H1 (cell line): ENCODE measurements at regions not wholly inside any gene's neighbourhood (a gene's known extent, or its start where the extent isn't known, plus 50 kb on each side); places are given as distances from the start of the nearest gene placed in this dataset.

Experiments
- CTCF ChIA-PET: fragments of 300-600 bp; sonication (Branson Sonifier 250); formaldehyde crosslinking; loops from one replicate; lab custom pipeline; 2021; ENCODE audit not compliant: partially characterized antibody; lab: Charles Lee
- POLR2A ChIA-PET: fragments of 300-600 bp; sonication (Branson Sonifier 250); formaldehyde crosslinking; loops from one replicate; lab custom pipeline; 2021; ENCODE audit warnings: inconsistent platforms; ENCODE audit not compliant: partially characterized antibody; lab: Charles Lee
- DNase-seq, 2 experiments: peaks; one replicate each; pipeline versions ENCODE4 v3.0.0 to v3.0.0-alpha.2; 2010 to 2022; ENCODE audit warnings: low spot score in 2 of 2, low read depth in 1 of 2, mixed read lengths in 1 of 2
- FAIRE-seq: peaks from 2 replicates; lab custom pipeline; 2011; peaks lifted over from hg19 to GRCh38; lab: Jason Lieb, UNC
- H2AFZ ChIP-seq: 2 replicates; pipeline ENCODE4 v1.8.1; 2012; ENCODE audit warnings: low read length, inconsistent platforms
- H2AK5ac ChIP-seq: 2 replicates; pipeline ENCODE4 v1.6.1; 2013; ENCODE audit warnings: low read depth, low read length
- H2BK120ac ChIP-seq: replicated peaks from 2 replicates; pipeline ENCODE3; 2013; ENCODE audit warnings: low read depth, low read length, inconsistent platforms
- H2BK12ac ChIP-seq: 2 replicates; pipeline ENCODE4 v1.6.1; 2013; ENCODE audit warnings: low read depth, low read length
- H2BK15ac ChIP-seq: 2 replicates; pipeline ENCODE4 v1.6.1; 2013; ENCODE audit warnings: low read length
- H2BK20ac ChIP-seq: 2 replicates; pipeline ENCODE4 v1.6.1; 2013; ENCODE audit warnings: low read length
- H2BK5ac ChIP-seq: 2 replicates; pipeline ENCODE4 v1.6.1; 2013; ENCODE audit warnings: low read depth, low read length
- H3K14ac ChIP-seq: 2 replicates; pipeline ENCODE4 v1.6.1; 2013; ENCODE audit warnings: inconsistent platforms; ENCODE audit not compliant: insufficient read length
- H3K18ac ChIP-seq: 2 replicates; pipeline ENCODE4 v1.6.1; 2013; ENCODE audit warnings: low read length; ENCODE audit errors: extremely low read depth
- H3K23ac ChIP-seq: 2 replicates; pipeline ENCODE4 v1.6.1; 2013; ENCODE audit warnings: inconsistent platforms; ENCODE audit not compliant: insufficient read length
- H3K23me2 ChIP-seq: 2 replicates; pipeline ENCODE4 v1.6.1; 2013; ENCODE audit warnings: low read depth, low read length
- H3K27ac ChIP-seq: 2 replicates; pipeline ENCODE4 v1.6.1; 2011; ENCODE audit warnings: low read depth, low read length, inconsistent platforms
- H3K27me3 ChIP-seq, 4 experiments: replicated peaks in 1 of 4; 1 replicate in 1 of 4; 2 replicates in 3 of 4; pipeline versions ENCODE4 v1.6.1 to v1.8.1; 2011 to 2013; ENCODE audit warnings: low read length in 3 of 4, mild to moderate bottlenecking in 3 of 4, inconsistent platforms in 2 of 4, mixed read lengths in 2 of 4, moderate library complexity in 1 of 4; ENCODE audit not compliant: control insufficient read depth in 3 of 4, insufficient read depth in 3 of 4; ENCODE audit errors: extremely low read depth in 1 of 4
- H3K36me3 ChIP-seq, 4 experiments: 2 replicates each; pipeline versions ENCODE4 v1.6.1 to v1.8.1; 2011 to 2013; ENCODE audit warnings: mild to moderate bottlenecking in 4 of 4, low read length in 3 of 4, moderate library complexity in 2 of 4, control low read depth in 1 of 4, inconsistent platforms in 1 of 4; ENCODE audit not compliant: insufficient read depth in 4 of 4, control insufficient read depth in 2 of 4
- H3K4ac ChIP-seq: replicated peaks from 2 replicates; pipeline ENCODE3; 2013; ENCODE audit warnings: low read length, low read depth, mixed read lengths, inconsistent platforms; ENCODE audit not compliant: insufficient read length
- H3K4me1 ChIP-seq, 4 experiments: replicated peaks in 1 of 4; 1 replicate in 1 of 4; 2 replicates in 3 of 4; pipeline versions ENCODE4 v1.6.1 to v1.8.1; 2011 to 2013; ENCODE audit warnings: low read length in 3 of 4, inconsistent platforms in 2 of 4, mixed read lengths in 1 of 4; ENCODE audit not compliant: insufficient read depth in 4 of 4, control insufficient read depth in 3 of 4
- H3K4me2 ChIP-seq, 2 experiments: 2 replicates each; pipeline versions ENCODE4 v1.6.1 to v1.8.1; 2011 to 2013; ENCODE audit warnings: low read depth in 2 of 2, low read length in 2 of 2, control low read depth in 1 of 2, inconsistent platforms in 1 of 2, mild to moderate bottlenecking in 1 of 2; ENCODE audit not compliant: insufficient read depth in 1 of 2
- H3K4me3 ChIP-seq, 4 experiments: fragments of 200-600, 300-600 bp in 1 of 4; sonication (generic), shearing (Covaris generic), sonication (Bioruptor Twin) in 1 of 4; 2 replicates each; pipeline versions ENCODE4 v1.5.1 to v1.8.1; 2011 to 2016; ENCODE audit warnings: low read length in 4 of 4, low read depth in 3 of 4, control low read depth in 2 of 4, inconsistent platforms in 2 of 4, mild to moderate bottlenecking in 2 of 4, mixed read lengths in 1 of 4, moderate library complexity in 1 of 4; ENCODE audit not compliant: insufficient read depth in 2 of 4; ENCODE audit errors: extremely low read depth in 1 of 4
- H3K56ac ChIP-seq: replicated peaks from 2 replicates; pipeline ENCODE3; 2013; ENCODE audit warnings: low read depth, mild to moderate bottlenecking, mixed read lengths, low read length, inconsistent platforms; ENCODE audit not compliant: insufficient read length
- H3K79me1 ChIP-seq: 2 replicates; pipeline ENCODE4 v1.6.1; 2013; ENCODE audit warnings: low read depth, low read length, control low read depth
- H3K79me2 ChIP-seq, 2 experiments: 2 replicates each; pipeline versions ENCODE4 v1.6.1 to v1.8.1; 2012 to 2013; ENCODE audit warnings: low read length in 2 of 2, mild to moderate bottlenecking in 2 of 2, inconsistent platforms in 1 of 2; ENCODE audit not compliant: insufficient read depth in 2 of 2, control insufficient read depth in 1 of 2
- H3K9ac ChIP-seq, 4 experiments: replicated peaks in 1 of 4; 1 replicate in 1 of 4; 2 replicates in 3 of 4; pipeline versions ENCODE4 v1.6.1 to v1.8.1; 2011 to 2013; ENCODE audit warnings: low read depth in 3 of 4, low read length in 3 of 4, control low read depth in 2 of 4, mild to moderate bottlenecking in 2 of 4, moderate library complexity in 2 of 4, inconsistent platforms in 1 of 4; ENCODE audit errors: extremely low read depth in 1 of 4
- H3K9me3 ChIP-seq, 2 experiments: 2 replicates each; pipeline versions ENCODE4 v1.6.1 to v1.8.1; 2012 to 2013; ENCODE audit warnings: mild to moderate bottlenecking in 2 of 2, moderate library complexity in 2 of 2, control low read depth in 1 of 2, inconsistent platforms in 1 of 2, low read depth in 1 of 2, low read length in 1 of 2, mixed read lengths in 1 of 2; ENCODE audit not compliant: insufficient read depth in 2 of 2
- H4K20me1 ChIP-seq, 2 experiments: replicated peaks in 1 of 2; 2 replicates each; pipeline versions ENCODE3 to v1.8.1; 2011 to 2013; ENCODE audit warnings: inconsistent platforms in 2 of 2, low read length in 2 of 2, mild to moderate bottlenecking in 1 of 2; ENCODE audit not compliant: insufficient read depth in 2 of 2, control insufficient read depth in 1 of 2
- H4K5ac ChIP-seq: 2 replicates; pipeline ENCODE4 v1.6.1; 2013; ENCODE audit warnings: low read length, low read depth, mixed read lengths, inconsistent platforms; ENCODE audit not compliant: insufficient read length
- H4K8ac ChIP-seq: 2 replicates; pipeline ENCODE4 v1.8.0; 2013; ENCODE audit warnings: mild to moderate bottlenecking, moderate library complexity, low read length, inconsistent platforms; ENCODE audit not compliant: insufficient read depth; ENCODE audit errors: extremely low read depth
- H4K91ac ChIP-seq: replicated peaks from 2 replicates; pipeline ENCODE3; 2013; ENCODE audit warnings: low read length, mixed read lengths, inconsistent platforms; ENCODE audit not compliant: insufficient read length
- EP300 ChIP-seq, 2 experiments: IDR thresholded peaks; 1 replicate in 1 of 2; 2 replicates in 1 of 2; pipeline ENCODE4 v1.6.1; 2011 to 2012; ENCODE audit warnings: low read depth in 2 of 2, low read length in 2 of 2, mild to moderate bottlenecking in 2 of 2, borderline replicate concordance in 1 of 2, inconsistent platforms in 1 of 2, moderate library complexity in 1 of 2
- JUN ChIP-seq: IDR thresholded peaks from 2 replicates; pipeline ENCODE4 v1.6.1; 2011; ENCODE audit warnings: low read depth, mild to moderate bottlenecking, improper control_type of control experiment, low read length
- POU5F1 ChIP-seq: IDR thresholded peaks from 2 replicates; pipeline ENCODE4 v1.6.1; 2011; ENCODE audit warnings: low read depth, mild to moderate bottlenecking, low read length, moderate library complexity
- SAP30 ChIP-seq: fragments of 300-600 bp; sonication (generic); IDR thresholded peaks from 2 replicates; pipeline ENCODE4 v1.7.1; 2012; ENCODE audit warnings: low read length, moderate library complexity, mild to moderate bottlenecking, inconsistent platforms; ENCODE audit not compliant: insufficient read depth, insufficient replicate concordance
- SP2 ChIP-seq: IDR thresholded peaks from 2 replicates; pipeline ENCODE4 v1.6.1; 2012; ENCODE audit warnings: mild to moderate bottlenecking, low read length, inconsistent platforms
- TAF1 ChIP-seq: IDR thresholded peaks from 2 replicates; pipeline ENCODE4 v1.6.1; 2011; ENCODE audit warnings: mild to moderate bottlenecking, low read depth, low read length
- YY1 ChIP-seq: IDR thresholded peaks from 2 replicates; pipeline ENCODE4 v1.6.1; 2011; ENCODE audit warnings: low read depth, mild to moderate bottlenecking, low read length
- WGBS, 2 experiments: shearing (Covaris generic) in 1 of 2; methylation state at CpG; one replicate each; pipeline versions ENCODE4 v1.1.6 to v1.1.7; 2013 to 2015; ENCODE audit warnings: low lambda C conversion rate in 2 of 2, mixed read lengths in 2 of 2, inconsistent platforms in 1 of 2, low coverage in 1 of 2, missing lambda C conversion rate in 1 of 2; ENCODE audit not compliant: insufficient replicate concordance in 2 of 2, insufficient coverage in 1 of 2, insufficient read length in 1 of 2; ENCODE audit errors: extremely low coverage in 1 of 2, missing lambda C conversion rate in 1 of 2; 5-methylcytosine and 5-hydroxymethylcytosine counted together

DNA sequence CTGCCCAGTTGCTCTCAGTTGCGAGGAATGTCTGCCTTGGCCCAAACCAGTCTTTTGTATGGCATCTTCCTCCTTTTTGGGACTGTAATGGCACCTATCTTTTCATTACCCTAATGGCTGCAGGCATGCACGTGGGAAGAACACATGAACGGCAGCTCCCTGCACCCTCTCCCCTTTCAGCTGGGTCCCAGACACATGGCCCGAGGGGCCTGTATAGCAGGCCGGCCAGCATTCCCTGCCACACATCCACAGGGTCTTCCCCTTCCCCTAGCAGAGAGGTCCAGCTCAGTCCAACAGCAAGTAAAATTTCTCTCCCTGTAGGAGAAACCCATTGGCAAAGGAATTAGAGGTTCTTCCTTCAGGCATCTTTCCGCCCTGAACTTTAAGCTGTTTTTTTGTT lies 829.1 kb upstream of the AGA start:
- CTCF ChIA-PET, result interaction anchor here (0.6 to 1.0 kb wide), 3 partner anchors 9 to 955 kb away, joined by 3 to 4 read pairs (median 3); no protein-coding TSS in a partner anchor
- no peak overlapping the region for H3K18ac ChIP-seq
- H3K9ac ChIP-seq, result no peak overlapping the region
- H3K4me3 ChIP-seq, result no peak overlapping the region
- no peaks in the 10 kb centered on the region for H3K79me2 ChIP-seq
- no peak overlapping the region for H2BK12ac ChIP-seq
- no peaks in the 10 kb centered on the region for H3K23me2 ChIP-seq
- no peaks in the 10 kb centered on the region for H4K20me1 ChIP-seq
- H3K14ac ChIP-seq, result no peak overlapping the region
- no peak overlapping the region for H4K8ac ChIP-seq
- no peaks in the 10 kb centered on the region for H3K79me1 ChIP-seq
- H3K27ac ChIP-seq, result no peak overlapping the region
- H2BK5ac ChIP-seq, result no peak overlapping the region
- H3K4me1 ChIP-seq, result no peaks in the 10 kb centered on the region
- no peak overlapping the region for H2BK15ac ChIP-seq
- H3K27me3 ChIP-seq, result no peaks in the 10 kb centered on the region
- DNase-seq (no peak), FAIRE-seq (no peak)
- POLR2A ChIA-PET, result no interaction called here
- no peak overlapping the region for H4K91ac ChIP-seq
- H2AFZ ChIP-seq, result no peak overlapping the region
- H3K9me3 ChIP-seq, result no peaks in the 10 kb centered on the region
- no peak overlapping the region for H3K4ac ChIP-seq
- no peaks in the 10 kb centered on the region for H3K36me3 ChIP-seq
- H2BK20ac ChIP-seq, result no peak overlapping the region
- no peak overlapping the region for H3K4me2 ChIP-seq
- WGBS, 2 experiments, result 90% methylated on average over 6 of the region's 6 CpGs; no CpG with 5 or more reads in 1 of the 2 experiments
- H2AK5ac ChIP-seq, result no peak overlapping the region
- no peak overlapping the region for H2BK120ac ChIP-seq
- TF ChIP-seq EP300 (IDR thresholded peaks at IDR 0.05; ENCODE audit: borderline replicate concordance in 1 of 2, low read depth in 2 of 2, low read length in 2 of 2), result no peak
- no peak for TF ChIP-seq YY1
- no peak for TF ChIP-seq JUN
- no peak for TF ChIP-seq SP2
- TF ChIP-seq SAP30, result no peak
- no peak for TF ChIP-seq TAF1
- no peak for TF ChIP-seq POU5F1
- TF ChIP-seq, all 59 proteins: peak for 0
- no peak overlapping the region for H3K23ac ChIP-seq
- H3K56ac ChIP-seq, result no peak overlapping the region
- H4K5ac ChIP-seq, result no peak overlapping the region
